ENCODE measurements at regions not wholly inside any gene's neighbourhood (a gene's known extent, or its start where the extent isn't known, plus 50 kb on each side); places are given as distances from the start of the nearest gene placed in this dataset.
"Not testable (repeated sequence)": the region's sequence is repeated elsewhere in the genome, so short reads cannot be mapped to it uniquely, and the experiment has no call there.

GRCh38 chr10:28894146-28894545 lies 216.8 kb downstream of the BAMBI start:
- Histone ChIP-seq H3K4me2 (ENCODE audit: low read length) (no peak overlapping the region), H4K20me1 (ENCODE audit: insufficient read depth, low read length) (no peaks in the 10 kb centered on the region), H3K27ac (ENCODE audit: low read depth, low read length) (no peak overlapping the region), H3K4me3 (ENCODE audit: insufficient read depth, low read depth, low read length) (no peak overlapping the region), H3K27me3 (ENCODE audit: insufficient read depth, low read length) (no peaks in the 10 kb centered on the region), H3K79me2 (ENCODE audit: insufficient read depth, low read length) (no peaks in the 10 kb centered on the region), H3K9me3 (ENCODE audit: insufficient read depth, low read depth, low read length) (no peaks in the 10 kb centered on the region), H3K4me1 (ENCODE audit: insufficient read depth, low read length) (peaks cover 8% of the 10 kb centered on the region), H3K36me3 (ENCODE audit: insufficient read depth, low read length) (no peaks in the 10 kb centered on the region), H2AFZ (ENCODE audit: low read depth, low read length) (no peak overlapping the region), H3K9ac (ENCODE audit: low read length) (no peak overlapping the region)
- peaks cover 4% of the 10 kb centered on the region for H3K36me3 Mint-ChIP-seq (ENCODE audit: low read depth, unreplicated experiment)
- TF ChIP-seq, protein P1, sequence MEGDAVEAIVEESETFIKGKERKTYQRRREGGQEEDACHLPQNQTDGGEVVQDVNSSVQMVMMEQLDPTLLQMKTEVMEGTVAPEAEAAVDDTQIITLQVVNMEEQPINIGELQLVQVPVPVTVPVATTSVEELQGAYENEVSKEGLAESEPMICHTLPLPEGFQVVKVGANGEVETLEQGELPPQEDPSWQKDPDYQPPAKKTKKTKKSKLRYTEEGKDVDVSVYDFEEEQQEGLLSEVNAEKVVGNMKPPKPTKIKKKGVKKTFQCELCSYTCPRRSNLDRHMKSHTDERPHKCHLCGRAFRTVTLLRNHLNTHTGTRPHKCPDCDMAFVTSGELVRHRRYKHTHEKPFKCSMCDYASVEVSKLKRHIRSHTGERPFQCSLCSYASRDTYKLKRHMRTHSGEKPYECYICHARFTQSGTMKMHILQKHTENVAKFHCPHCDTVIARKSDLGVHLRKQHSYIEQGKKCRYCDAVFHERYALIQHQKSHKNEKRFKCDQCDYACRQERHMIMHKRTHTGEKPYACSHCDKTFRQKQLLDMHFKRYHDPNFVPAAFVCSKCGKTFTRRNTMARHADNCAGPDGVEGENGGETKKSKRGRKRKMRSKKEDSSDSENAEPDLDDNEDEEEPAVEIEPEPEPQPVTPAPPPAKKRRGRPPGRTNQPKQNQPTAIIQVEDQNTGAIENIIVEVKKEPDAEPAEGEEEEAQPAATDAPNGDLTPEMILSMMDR (IDR thresholded peaks at IDR 0.05; ENCODE audit: insufficient read depth, low read depth, low read length) = no peak
- TF ChIP-seq EZH2 (IDR thresholded peaks at IDR 0.05; ENCODE audit: insufficient read depth, low read length) = no peak
- DNase-seq (ENCODE audit: low read depth) = no peak
- FAIRE-seq = no peak
- peaks cover 5% of the 10 kb centered on the region for H3K4me1 Mint-ChIP-seq (ENCODE audit: low read depth, unreplicated experiment)
- no peaks in the 10 kb centered on the region for H3K27me3 Mint-ChIP-seq (ENCODE audit: low read depth, unreplicated experiment)
- peaks cover 5% of the 10 kb centered on the region for H3K9me3 Mint-ChIP-seq (ENCODE audit: unreplicated experiment)
- no peak overlapping the region for H3K4me3 Mint-ChIP-seq (ENCODE audit: unreplicated experiment)
- H3K27ac Mint-ChIP-seq (ENCODE audit: unreplicated experiment) = no peak overlapping the region

- not testable (repeated sequence) for H3K9ac ChIP-seq (ENCODE audit: low read length); H3K36me3 ChIP-seq (ENCODE audit: insufficient read depth, low read length); H3K79me2 ChIP-seq (ENCODE audit: insufficient read depth, low read length); H3K4me1 ChIP-seq (ENCODE audit: insufficient read depth, low read length); H3K27me3 ChIP-seq (ENCODE audit: insufficient read depth, low read length); FAIRE-seq; H3K4me3 ChIP-seq (ENCODE audit: insufficient read depth, low read depth, low read length); H4K20me1 ChIP-seq (ENCODE audit: insufficient read depth, low read length); H3K4me2 ChIP-seq (ENCODE audit: low read length); H3K9me3 Mint-ChIP-seq (ENCODE audit: unreplicated experiment); H3K27me3 Mint-ChIP-seq (ENCODE audit: low read depth, unreplicated experiment); H3K36me3 Mint-ChIP-seq (ENCODE audit: low read depth, unreplicated experiment); H2AFZ ChIP-seq (ENCODE audit: low read depth, low read length); H3K4me1 Mint-ChIP-seq (ENCODE audit: low read depth, unreplicated experiment); H3K9me3 ChIP-seq (ENCODE audit: insufficient read depth, low read depth, low read length); H3K4me3 Mint-ChIP-seq (ENCODE audit: unreplicated experiment); H3K27ac ChIP-seq (ENCODE audit: low read depth, low read length); DNase-seq (ENCODE audit: low read depth)
- peak overlapping the region; percentile 3 for H3K27ac Mint-ChIP-seq (ENCODE audit: unreplicated experiment)
Observed at GRCh38 chr10:28895671-28896070, 218.3 kb downstream of the BAMBI start.

DNA sequence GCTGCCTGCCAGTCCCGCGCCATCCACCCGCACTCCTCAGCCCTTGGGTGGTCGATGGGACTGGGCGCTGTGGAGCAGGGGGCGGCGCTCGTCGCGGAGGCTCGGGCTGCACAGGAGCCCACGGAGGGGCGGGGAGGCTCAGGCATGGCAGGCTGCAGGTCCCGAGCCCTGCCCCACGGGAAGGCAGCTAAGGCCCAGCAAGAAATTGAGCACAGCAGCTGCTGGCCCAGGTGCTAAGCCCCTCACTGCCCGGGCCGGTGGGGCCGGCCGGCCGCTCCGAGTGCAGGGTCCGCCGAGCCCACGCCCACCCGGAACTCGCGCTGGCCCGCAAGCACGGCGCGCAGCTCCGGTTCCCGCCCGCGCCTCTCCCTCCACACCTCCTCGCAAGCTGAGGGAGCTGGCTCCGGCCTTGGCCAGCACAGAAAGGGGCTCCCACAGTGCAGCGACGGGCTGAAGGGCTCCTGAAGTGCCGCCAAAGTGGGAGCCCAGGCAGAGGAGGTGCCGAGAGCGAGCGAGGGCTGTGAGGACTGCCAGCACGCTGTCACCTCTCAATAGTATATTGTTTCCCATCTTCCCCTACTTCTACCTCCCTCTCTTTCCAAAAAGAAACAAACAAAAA lies 219.6 kb downstream of the BAMBI start:
- peak overlapping the region; percentile 82 for H2AFZ ChIP-seq (ENCODE audit: low read depth, low read length)
- FAIRE-seq; H3K4me3 Mint-ChIP-seq (ENCODE audit: unreplicated experiment): not testable (repeated sequence)

More for the DNA sequence above, 219.6 kb downstream of the BAMBI start:
- not testable (repeated sequence) for H3K36me3 ChIP-seq (ENCODE audit: insufficient read depth, low read length); H3K9ac ChIP-seq (ENCODE audit: low read length); H3K4me2 ChIP-seq (ENCODE audit: low read length); H3K79me2 ChIP-seq (ENCODE audit: insufficient read depth, low read length); H3K9me3 ChIP-seq (ENCODE audit: insufficient read depth, low read depth, low read length); H3K27me3 Mint-ChIP-seq (ENCODE audit: low read depth, unreplicated experiment); H3K4me3 ChIP-seq (ENCODE audit: insufficient read depth, low read depth, low read length); H3K27ac ChIP-seq (ENCODE audit: low read depth, low read length); H3K27me3 ChIP-seq (ENCODE audit: insufficient read depth, low read length); H3K4me1 Mint-ChIP-seq (ENCODE audit: low read depth, unreplicated experiment); H3K9me3 Mint-ChIP-seq (ENCODE audit: unreplicated experiment); DNase-seq (ENCODE audit: low read depth); H3K27ac Mint-ChIP-seq (ENCODE audit: unreplicated experiment); H4K20me1 ChIP-seq (ENCODE audit: insufficient read depth, low read length); H3K4me1 ChIP-seq (ENCODE audit: insufficient read depth, low read length); H3K36me3 Mint-ChIP-seq (ENCODE audit: low read depth, unreplicated experiment)
